Endothelial cell of umbilical vein (primary cell): ENCODE measurements at regions not wholly inside any gene's neighbourhood (a gene's known extent, or its start where the extent isn't known, plus 50 kb on each side); places are given as distances from the start of the nearest gene placed in this dataset.

Experiments
- BruUV-seq: library from RNA; stranded (reverse); fragments of 400-500 nt; replicated peaks from 2 replicates; lab custom pipeline; 2021; lab: Mats Ljungman, UMichigan
- CTCF ChIA-PET: fragments of 300-600, 350-600 bp; sonication (Branson Sonifier 250); formaldehyde crosslinking; loops from one replicate; lab custom pipeline; 2021; ENCODE audit warnings: antibody characterized with exemption, inconsistent platforms; lab: Charles Lee
- POLR2A ChIA-PET: fragments of 300-600, 350-600 bp; sonication (Branson Sonifier 250); formaldehyde crosslinking; loops from one replicate; lab custom pipeline; 2021; ENCODE audit warnings: antibody characterized with exemption, inconsistent platforms; lab: Charles Lee
- DNase-seq: peaks from one replicate; pipeline ENCODE4 v3.0.0-alpha.2; 2011; ENCODE audit warnings: low read depth, low spot score
- FAIRE-seq: peaks from 2 replicates; lab custom pipeline; 2011; peaks lifted over from hg19 to GRCh38; lab: Jason Lieb, UNC
- H2AFZ ChIP-seq: 2 replicates; pipeline ENCODE4 v1.6.0; 2012; ENCODE audit warnings: low read depth, low read length, control low read depth, inconsistent platforms
- H3K27ac ChIP-seq: 2 replicates; pipeline ENCODE4 v1.5.1; 2011; ENCODE audit warnings: low read depth, mild to moderate bottlenecking, control low read depth, low read length, moderate library complexity; ENCODE audit not compliant: insufficient read depth
- H3K27me3 ChIP-seq, 2 experiments: 2 replicates each; pipeline versions ENCODE4 v1.6.0 to v1.6.1; 2011; ENCODE audit warnings: low read length in 2 of 2, mixed read lengths in 1 of 2; ENCODE audit not compliant: control insufficient read depth in 2 of 2, insufficient read depth in 2 of 2
- H3K36me3 ChIP-seq, 2 experiments: 2 replicates in 1 of 2; 3 replicates in 1 of 2; pipeline ENCODE4 v1.5.1; 2011; ENCODE audit warnings: low read length in 2 of 2, mild to moderate bottlenecking in 1 of 2, moderate library complexity in 1 of 2; ENCODE audit not compliant: control insufficient read depth in 2 of 2, insufficient read depth in 2 of 2; ENCODE audit errors: extremely low read depth in 1 of 2
- H3K4me1 ChIP-seq: 3 replicates; pipeline ENCODE4 v1.5.1; 2011; ENCODE audit warnings: mild to moderate bottlenecking, low read length; ENCODE audit not compliant: control insufficient read depth, insufficient read depth; ENCODE audit errors: extremely low read depth
- H3K4me2 ChIP-seq: 2 replicates; pipeline ENCODE4 v1.6.1; 2011; ENCODE audit warnings: low read length, control low read depth, mixed read lengths; ENCODE audit not compliant: insufficient read depth
- H3K4me3 ChIP-seq, 3 experiments: fragments of 200-600 bp in 1 of 3; sonication (generic), shearing (Covaris generic) in 1 of 3; replicated peaks in 1 of 3; 2 replicates each; pipeline ENCODE4 v1.5.1; 2011 to 2016; ENCODE audit warnings: control low read depth in 3 of 3, low read length in 3 of 3, mild to moderate bottlenecking in 2 of 3, inconsistent platforms in 1 of 3, low read depth in 1 of 3, moderate library complexity in 1 of 3; ENCODE audit not compliant: insufficient read depth in 1 of 3
- H3K79me2 ChIP-seq: 2 replicates; pipeline ENCODE4 v1.6.0; 2012; ENCODE audit warnings: low read length, inconsistent platforms; ENCODE audit not compliant: control insufficient read depth, insufficient read depth
- H3K9ac ChIP-seq: replicated peaks from 2 replicates; pipeline ENCODE3; 2011; ENCODE audit warnings: low read length, control low read depth; ENCODE audit not compliant: insufficient read depth; ENCODE audit errors: extremely low read depth
- H3K9me1 ChIP-seq: replicated peaks from 3 replicates; pipeline ENCODE4 v1.6.0; 2011; ENCODE audit warnings: mild to moderate bottlenecking, low read length; ENCODE audit not compliant: control insufficient read depth, insufficient read depth; ENCODE audit errors: extremely low read depth
- H3K9me3 ChIP-seq: replicated peaks from 2 replicates; pipeline ENCODE4 v1.5.1; 2012; ENCODE audit warnings: low read length, inconsistent platforms; ENCODE audit not compliant: control insufficient read depth, insufficient read depth
- H4K20me1 ChIP-seq: replicated peaks from 2 replicates; pipeline ENCODE3; 2011; ENCODE audit warnings: mild to moderate bottlenecking, low read length; ENCODE audit not compliant: control insufficient read depth, insufficient read depth; ENCODE audit errors: extremely low read depth
- CTCF ChIP-seq, 2 donors: IDR thresholded peaks; 1 replicate in 1 of 2; 2 replicates in 1 of 2; pipeline ENCODE4 v1.5.1; 2011; ENCODE audit warnings: low read length in 2 of 2, mild to moderate bottlenecking in 2 of 2, moderate library complexity in 2 of 2, control low read depth in 1 of 2, inconsistent platforms in 1 of 2, low read depth in 1 of 2; ENCODE audit not compliant: insufficient read depth in 1 of 2; ENCODE audit errors: extremely low read depth in 1 of 2
- EZH2 ChIP-seq: IDR thresholded peaks from 2 replicates; pipeline ENCODE4 v1.6.1; 2012; ENCODE audit warnings: borderline replicate concordance, low read depth, mild to moderate bottlenecking, moderate library complexity, low read length, inconsistent platforms; ENCODE audit not compliant: severe bottlenecking
- FOS ChIP-seq: IDR thresholded peaks from 2 replicates; pipeline ENCODE4 v1.6.1; 2011; ENCODE audit warnings: mild to moderate bottlenecking, low read length, moderate library complexity, borderline replicate concordance; ENCODE audit not compliant: insufficient read depth
- GATA2 ChIP-seq: IDR thresholded peaks from 2 replicates; pipeline ENCODE4 v1.7.0; 2011; ENCODE audit warnings: low read depth, mild to moderate bottlenecking, moderate library complexity, mixed read lengths, low read length; ENCODE audit not compliant: insufficient read length, insufficient read depth
- JUN ChIP-seq: IDR thresholded peaks from 2 replicates; pipeline ENCODE4 v1.6.1; 2011; ENCODE audit warnings: borderline replicate concordance, low read depth; ENCODE audit not compliant: insufficient read length, insufficient read depth
- MYC ChIP-seq: IDR thresholded peaks from one replicate; pipeline ENCODE4 v1.6.1; 2011; ENCODE audit warnings: mild to moderate bottlenecking, low read depth, low read length
- POLR2A ChIP-seq: IDR thresholded peaks from 2 replicates; pipeline ENCODE4 v1.6.1; 2012; ENCODE audit warnings: low read depth, mild to moderate bottlenecking, control low read depth, low read length
- POLR2AphosphoS5 ChIP-seq: IDR thresholded peaks from 2 replicates; pipeline ENCODE4 v1.6.1; 2012; ENCODE audit warnings: low read depth, mild to moderate bottlenecking, control low read depth, low read length, moderate library complexity; ENCODE audit not compliant: insufficient read depth
- dilution Hi-C: fragments of 300-500 bp; cut with MboI; formaldehyde crosslinking; loops from one replicate; pipeline ENCODE4 v1.15.0; 2019; ENCODE audit warnings: low sequenced_read_pairs; ENCODE audit not compliant: extremely low pct_ligation_motif_present
- intact Hi-C: fragments of 100-400 bp; cut with micrococcal nuclease; formaldehyde crosslinking; loops from one replicate; pipeline ENCODE4 v1.10.0; 2022
- TF ChIP-seq, protein P1 (sequence below): IDR thresholded peaks from 2 replicates; pipeline ENCODE4 v1.6.1; 2011; ENCODE audit not compliant: insufficient read depth, insufficient read length

DNA sequence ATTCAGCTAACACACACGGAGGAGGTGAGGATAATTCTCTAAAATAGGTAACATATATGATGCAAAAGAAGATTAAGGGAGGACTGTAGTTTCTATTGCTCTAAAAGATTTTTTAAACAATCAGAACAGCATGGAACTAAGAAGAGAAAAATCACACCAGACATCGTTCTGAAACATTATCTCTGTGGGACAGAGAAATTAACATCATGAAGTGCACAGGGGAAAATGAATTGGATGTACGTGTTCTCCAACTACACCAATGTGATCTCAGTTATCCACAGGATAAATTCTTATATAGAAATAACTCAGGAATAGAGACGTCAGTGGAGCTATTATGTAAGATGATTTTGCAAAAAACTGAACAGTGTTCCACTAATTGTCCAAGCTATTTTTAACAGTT lies 614.1 kb upstream of the HS3ST1 start:
- no TSS peak for BruUV-seq
- Histone ChIP-seq H3K27ac (no peak overlapping the region), H3K27me3 (no peaks in the 10 kb centered on the region), H2AFZ (no peak overlapping the region), H3K4me3 (no peak overlapping the region), H3K4me1 (no peaks in the 10 kb centered on the region), H3K9ac (no peak overlapping the region), H3K4me2 (no peak overlapping the region), H3K9me3 (no peaks in the 10 kb centered on the region), H3K79me2 (no peaks in the 10 kb centered on the region), H3K36me3 (no peaks in the 10 kb centered on the region), H4K20me1 (no peaks in the 10 kb centered on the region), H3K9me1 (no peaks in the 10 kb centered on the region)
- POLR2A ChIA-PET, result no interaction called here
- dilution Hi-C loops (no loop called here), intact Hi-C loops (loop anchor here (1.0 kb wide), 1 partner anchor 590 kb away; no protein-coding TSS in a partner anchor)
- TF ChIP-seq JUN (no peak), GATA2 (no peak), CTCF (IDR thresholded peaks at IDR 0.05; ENCODE audit: extremely low read depth in 1 of 2, insufficient read depth in 1 of 2, low read depth in 1 of 2, low read length in 2 of 2) (no peak), POLR2A (no peak), MYC (no peak)
- TF ChIP-seq, protein P1, sequence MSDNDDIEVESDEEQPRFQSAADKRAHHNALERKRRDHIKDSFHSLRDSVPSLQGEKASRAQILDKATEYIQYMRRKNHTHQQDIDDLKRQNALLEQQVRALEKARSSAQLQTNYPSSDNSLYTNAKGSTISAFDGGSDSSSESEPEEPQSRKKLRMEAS, result no peak
- DNase-seq (no peak), FAIRE-seq (no peak)
- CTCF ChIA-PET, result interaction anchor here (0.9 kb wide), 1 partner anchor 15 kb away, joined by 3 read pairs; no protein-coding TSS in a partner anchor

DNA sequence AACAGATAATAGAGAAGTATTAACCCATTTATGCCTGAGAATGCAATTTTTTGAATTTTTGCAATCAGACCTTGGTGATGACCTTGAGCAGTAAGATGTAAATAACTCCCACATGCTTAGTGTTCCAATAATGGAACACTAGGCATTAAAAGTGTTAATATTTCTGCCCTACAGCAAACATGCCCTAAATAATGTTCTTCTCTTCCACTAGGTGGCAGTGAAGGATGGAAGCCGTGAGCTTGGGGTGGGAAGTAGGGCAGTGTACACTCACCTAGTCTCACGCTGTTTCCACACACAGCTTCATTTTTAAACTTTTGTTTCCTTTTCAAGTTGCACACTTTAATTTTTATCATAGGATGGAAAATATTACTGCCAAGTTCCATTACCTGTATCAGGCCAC lies 613.1 kb upstream of the HS3ST1 start:
- Histone ChIP-seq H3K4me3 (no peak overlapping the region), H3K79me2 (no peaks in the 10 kb centered on the region), H3K27ac (no peak overlapping the region), H3K4me1 (no peaks in the 10 kb centered on the region), H2AFZ (no peak overlapping the region), H3K36me3 (no peaks in the 10 kb centered on the region), H3K9me1 (no peaks in the 10 kb centered on the region), H3K9ac (no peak overlapping the region), H3K27me3 (no peaks in the 10 kb centered on the region), H4K20me1 (no peaks in the 10 kb centered on the region), H3K9me3 (no peaks in the 10 kb centered on the region), H3K4me2 (no peak overlapping the region)
- POLR2A ChIA-PET, result no interaction called here
- intact Hi-C loops (loop anchor here (1.0 kb wide), 1 partner anchor 591 kb away; no protein-coding TSS in a partner anchor), dilution Hi-C loops (no loop called here)
- CTCF ChIA-PET, result interaction anchor here (0.9 kb wide), 1 partner anchor 591 kb away, joined by 3 read pairs; no protein-coding TSS in a partner anchor
- FAIRE-seq (no peak), DNase-seq (no peak)
- BruUV-seq, result no TSS peak
- TF ChIP-seq POLR2A (no peak), MYC (no peak), CTCF (IDR thresholded peaks at IDR 0.05; ENCODE audit: extremely low read depth in 1 of 2, insufficient read depth in 1 of 2, low read depth in 1 of 2, low read length in 2 of 2) (no peak), JUN (no peak), EZH2 (no peak), FOS (no peak), GATA2 (no peak), POLR2AphosphoS5 (no peak)
- TF ChIP-seq, protein P1, result no peak
